ENCODE measurements at regions not wholly inside any gene's neighbourhood (a gene's known extent, or its start where the extent isn't known, plus 50 kb on each side); places are given as distances from the start of the nearest gene placed in this dataset.

DNA sequence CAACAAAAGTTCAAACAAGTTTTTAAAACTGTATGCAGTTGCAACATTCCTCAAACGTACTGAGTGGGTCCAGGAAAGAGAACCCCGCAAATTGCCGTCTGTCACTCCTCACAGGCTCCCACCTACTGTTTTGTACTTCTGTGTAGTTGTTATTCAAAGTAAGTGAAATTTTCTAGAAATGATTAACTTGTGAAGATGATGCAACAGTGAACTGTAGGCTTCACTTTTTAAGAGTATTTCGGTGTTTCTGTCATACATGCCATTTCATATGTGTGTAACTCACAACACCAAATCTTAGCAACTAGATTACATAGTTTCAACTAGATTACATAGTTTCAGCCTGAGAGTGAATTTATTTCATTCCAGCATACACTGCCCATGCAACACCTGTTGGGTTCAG, 226.0 kb upstream of the TANK start:
- TF ChIP-seq, protein P1, sequence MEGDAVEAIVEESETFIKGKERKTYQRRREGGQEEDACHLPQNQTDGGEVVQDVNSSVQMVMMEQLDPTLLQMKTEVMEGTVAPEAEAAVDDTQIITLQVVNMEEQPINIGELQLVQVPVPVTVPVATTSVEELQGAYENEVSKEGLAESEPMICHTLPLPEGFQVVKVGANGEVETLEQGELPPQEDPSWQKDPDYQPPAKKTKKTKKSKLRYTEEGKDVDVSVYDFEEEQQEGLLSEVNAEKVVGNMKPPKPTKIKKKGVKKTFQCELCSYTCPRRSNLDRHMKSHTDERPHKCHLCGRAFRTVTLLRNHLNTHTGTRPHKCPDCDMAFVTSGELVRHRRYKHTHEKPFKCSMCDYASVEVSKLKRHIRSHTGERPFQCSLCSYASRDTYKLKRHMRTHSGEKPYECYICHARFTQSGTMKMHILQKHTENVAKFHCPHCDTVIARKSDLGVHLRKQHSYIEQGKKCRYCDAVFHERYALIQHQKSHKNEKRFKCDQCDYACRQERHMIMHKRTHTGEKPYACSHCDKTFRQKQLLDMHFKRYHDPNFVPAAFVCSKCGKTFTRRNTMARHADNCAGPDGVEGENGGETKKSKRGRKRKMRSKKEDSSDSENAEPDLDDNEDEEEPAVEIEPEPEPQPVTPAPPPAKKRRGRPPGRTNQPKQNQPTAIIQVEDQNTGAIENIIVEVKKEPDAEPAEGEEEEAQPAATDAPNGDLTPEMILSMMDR (conservative IDR thresholded peaks at IDR 0.05; ENCODE audit: low read length), result no peak
- no peak for TF ChIP-seq EZH2phosphoT487 (IDR thresholded peaks at IDR 0.05; ENCODE audit: borderline replicate concordance)

Data from Loucy (cell line).